Head of caudate nucleus (tissue), 42 donors: ENCODE measurements at regions not wholly inside any gene's neighbourhood (a gene's known extent, or its start where the extent isn't known, plus 50 kb on each side); places are given as distances from the start of the nearest gene placed in this dataset.
"Not testable (repeated sequence)": the region's sequence is repeated elsewhere in the genome, so short reads cannot be mapped to it uniquely, and the experiment has no call there.

Experiments used
- DNase-seq, 42 donors: peaks; one replicate each; pipeline versions ENCODE4 v3.0.0 to v3.0.0-alpha.2; 2020 to 2021; ENCODE audit warnings: mixed read lengths in 7 of 42
- intact Hi-C: fragments of 100-400 bp; cut with DNase I; formaldehyde crosslinking; loops from one replicate; pipeline ENCODE4 v1.15.0; 2022

- DNase-seq, intact Hi-C loops: not testable (repeated sequence)
These were observed 261.5 kb downstream of the FOXG1 start for GRCh38 chr14:29027941-29028705.

- intact Hi-C loops = no loop called here
- DNase-seq = no peak
These were observed 262.5 kb downstream of the FOXG1 start for GRCh38 chr14:29028973-29029582.

- intact Hi-C loops = no loop called here
- no peak for DNase-seq
These were observed 263.5 kb downstream of the FOXG1 start for GRCh38 chr14:29030121-29030520.

- no peak for DNase-seq
- intact Hi-C loops = no loop called here
These were observed 264.4 kb downstream of the FOXG1 start for GRCh38 chr14:29030970-29031369.

- intact Hi-C loops = no loop called here
- DNase-seq = peak in 39 of 42 donors; percentile 4 to 83 (median 42)
These were observed 268.5 kb downstream of the FOXG1 start for GRCh38 chr14:29035134-29035533.

GRCh38 chr14:29037411-29037810, 270.8 kb downstream of the FOXG1 start:
- intact Hi-C loops = no loop called here
- DNase-seq = no peak

GRCh38 chr14:29039171-29039570, 272.6 kb downstream of the FOXG1 start:
- intact Hi-C loops = no loop called here
- peak in 29 of 42 donors; percentile 5 to 73 (median 24) for DNase-seq

GRCh38 chr14:29042551-29042950, 276.0 kb downstream of the FOXG1 start:
- DNase-seq = no peak
- intact Hi-C loops = no loop called here

GRCh38 chr14:29043737-29044136, 277.1 kb downstream of the FOXG1 start:
- intact Hi-C loops = no loop called here

GRCh38 chr14:29045237-29045636, 278.6 kb downstream of the FOXG1 start:
- intact Hi-C loops = no loop called here
- DNase-seq = no peak

More at GRCh38 chr14:29043737-29044136, 277.1 kb downstream of the FOXG1 start:
- peak in 5 of 42 donors; percentile 9 to 40 (median 17) for DNase-seq

GRCh38 chr14:29054119-29054518, 287.5 kb downstream of the FOXG1 start:
- DNase-seq = no peak
- intact Hi-C loops = no loop called here

- intact Hi-C loops = no loop called here
- DNase-seq = no peak
These were observed 289.5 kb downstream of the FOXG1 start for GRCh38 chr14:29056041-29056566.

GRCh38 chr14:29061702-29062101, 295.1 kb downstream of the FOXG1 start:
- intact Hi-C loops = no loop called here
- no peak for DNase-seq

GRCh38 chr14:29062466-29062865, 295.9 kb downstream of the FOXG1 start:
- intact Hi-C loops = no loop called here
- no peak for DNase-seq

- intact Hi-C loops = no loop called here
- DNase-seq = no peak
These were observed 296.4 kb downstream of the FOXG1 start for GRCh38 chr14:29062976-29063375.

- DNase-seq = no peak
- intact Hi-C loops = no loop called here
These were observed 297.8 kb downstream of the FOXG1 start for GRCh38 chr14:29064305-29064900.

- DNase-seq = no peak
- intact Hi-C loops = no loop called here
These were observed 302.6 kb downstream of the FOXG1 start for GRCh38 chr14:29069228-29069627.

- DNase-seq = no peak
- intact Hi-C loops = no loop called here
These were observed 309.2 kb downstream of the FOXG1 start for GRCh38 chr14:29075761-29076160.

GRCh38 chr14:29077916-29078315, 311.3 kb downstream of the FOXG1 start:
- no peak for DNase-seq
- intact Hi-C loops = no loop called here

GRCh38 chr14:29078810-29079522, 312.4 kb downstream of the FOXG1 start:
- no peak for DNase-seq
- intact Hi-C loops = no loop called here
